ENCODE measurements at regions not wholly inside any gene's neighbourhood (a gene's known extent, or its start where the extent isn't known, plus 50 kb on each side); places are given as distances from the start of the nearest gene placed in this dataset.

DNA sequence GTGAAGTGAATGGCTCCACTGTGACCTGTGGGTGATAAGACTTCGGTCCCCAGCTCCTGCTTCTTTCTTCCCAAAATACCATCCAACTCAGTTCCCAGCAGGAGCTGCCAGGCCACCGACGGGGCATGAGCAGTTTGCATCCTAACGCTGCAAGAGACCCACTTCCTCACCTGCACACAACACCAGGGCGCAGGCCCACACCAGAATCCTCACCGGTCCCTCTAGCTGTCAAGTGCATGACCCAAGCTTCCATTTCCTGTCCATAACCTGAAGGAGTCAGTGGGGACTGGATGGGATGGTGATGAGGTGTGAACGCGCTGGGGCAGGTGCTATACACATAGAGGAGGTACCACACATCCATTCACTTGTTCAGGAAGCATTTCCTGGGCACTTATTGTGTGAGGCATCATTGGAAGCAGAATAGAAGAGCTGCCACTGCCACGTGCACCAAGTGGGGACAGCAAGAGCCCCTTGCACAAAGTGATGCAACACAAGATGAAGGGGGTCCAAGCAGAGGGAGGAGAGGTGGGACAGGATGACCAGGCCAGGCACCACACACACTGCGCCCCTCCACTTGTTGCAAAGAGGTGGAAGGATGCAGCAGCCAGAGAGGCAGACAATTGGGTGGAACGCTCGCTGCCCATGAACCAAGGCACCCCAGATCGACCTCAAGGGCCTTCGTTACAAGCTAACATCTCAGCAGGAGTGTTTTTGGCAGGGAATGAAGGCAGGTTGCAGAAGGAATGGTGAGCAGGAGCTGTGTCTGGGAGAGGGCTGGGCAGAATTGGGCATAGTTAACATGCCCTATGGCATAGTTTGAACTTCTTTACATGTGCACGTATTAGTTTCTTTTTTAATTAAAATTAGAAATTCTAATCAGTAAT lies 605.8 kb upstream of the MGMT start:
- no peak overlapping the region for H3K4me2 ChIP-seq (ENCODE audit: insufficient read depth, low read length)
- FAIRE-seq = no peak
- no peak overlapping the region for H2AFZ ChIP-seq (ENCODE audit: low read depth, low read length)
- H3K36me3 ChIP-seq (ENCODE audit: control insufficient read depth in 2 of 2, extremely low read depth in 1 of 2, insufficient read depth in 2 of 2, low read length in 2 of 2) = no peaks in the 10 kb centered on the region
- no TSS peak for BruUV-seq (replicated peaks)
- no peaks in the 10 kb centered on the region for H3K27me3 ChIP-seq (ENCODE audit: control insufficient read depth in 2 of 2, insufficient read depth in 2 of 2, low read length in 2 of 2)
- no peak for TF ChIP-seq MYC (IDR thresholded peaks at IDR 0.05; ENCODE audit: low read depth, low read length)
- TF ChIP-seq POLR2AphosphoS5 (IDR thresholded peaks at IDR 0.05; ENCODE audit: insufficient read depth, low read depth, low read length) = no peak
- TF ChIP-seq JUN (IDR thresholded peaks at IDR 0.05; ENCODE audit: borderline replicate concordance, insufficient read depth, insufficient read length, low read depth) = no peak
- TF ChIP-seq EZH2 (IDR thresholded peaks at IDR 0.05; ENCODE audit: borderline replicate concordance, low read depth, low read length, severe bottlenecking) = no peak
- no peak for TF ChIP-seq CTCF (IDR thresholded peaks at IDR 0.05; ENCODE audit: extremely low read depth in 1 of 2, insufficient read depth in 1 of 2, low read depth in 1 of 2, low read length in 2 of 2)
- TF ChIP-seq, protein P1, sequence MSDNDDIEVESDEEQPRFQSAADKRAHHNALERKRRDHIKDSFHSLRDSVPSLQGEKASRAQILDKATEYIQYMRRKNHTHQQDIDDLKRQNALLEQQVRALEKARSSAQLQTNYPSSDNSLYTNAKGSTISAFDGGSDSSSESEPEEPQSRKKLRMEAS (IDR thresholded peaks at IDR 0.05; ENCODE audit: insufficient read depth, insufficient read length) = no peak
- ChIA-PET CTCF (no interaction called here), POLR2A (no interaction called here)
- no peak overlapping the region for H3K9ac ChIP-seq (replicated peaks; ENCODE audit: extremely low read depth, insufficient read depth, low read length)
- no peaks in the 10 kb centered on the region for H3K4me1 ChIP-seq (ENCODE audit: control insufficient read depth, extremely low read depth, insufficient read depth, low read length)
- no peaks in the 10 kb centered on the region for H3K79me2 ChIP-seq (ENCODE audit: control insufficient read depth, insufficient read depth, low read length)
- dilution Hi-C loops (cut with MboI; ENCODE audit: extremely low pct_ligation_motif_present, low sequenced_read_pairs) (no loop called here), intact Hi-C loops (cut with micrococcal nuclease) (no loop called here)
- H3K9me1 ChIP-seq (replicated peaks; ENCODE audit: control insufficient read depth, extremely low read depth, insufficient read depth, low read length) = no peaks in the 10 kb centered on the region
- no peaks in the 10 kb centered on the region for H4K20me1 ChIP-seq (replicated peaks; ENCODE audit: control insufficient read depth, extremely low read depth, insufficient read depth, low read length)
- no peak overlapping the region for H3K27ac ChIP-seq (ENCODE audit: insufficient read depth, low read depth, low read length)
- H3K9me3 ChIP-seq (replicated peaks; ENCODE audit: control insufficient read depth, insufficient read depth, low read length) = no peaks in the 10 kb centered on the region
- no peak for DNase-seq (ENCODE audit: low read depth, low spot score)
- H3K4me3 ChIP-seq (replicated peaks in 1 of 3; ENCODE audit: insufficient read depth in 1 of 3, low read depth in 1 of 3, low read length in 3 of 3) = no peak overlapping the region
